ENCODE measurements at regions not wholly inside any gene's neighbourhood (a gene's known extent, or its start where the extent isn't known, plus 50 kb on each side); places are given as distances from the start of the nearest gene placed in this dataset.

GRCh38 chr6:137698636-137699030 is 168.4 kb upstream of the TNFAIP3 start:
- TF ChIP-seq CTCF (IDR thresholded peaks at IDR 0.05), result no peak
- TF ChIP-seq POLR2AphosphoS5 (IDR thresholded peaks at IDR 0.05), result no peak
- no peak for TF ChIP-seq POLR2A (IDR thresholded peaks at IDR 0.05)

Data from gastroesophageal sphincter (tissue), 3 donors.